ENCODE measurements at regions not wholly inside any gene's neighbourhood (a gene's known extent, or its start where the extent isn't known, plus 50 kb on each side); places are given as distances from the start of the nearest gene placed in this dataset.

- H3K4me3 ChIP-seq (ENCODE audit: control insufficient read depth, low read depth, low read length): no peak overlapping the region
- DNase-seq (ENCODE audit: low read depth): no peak
- TF ChIP-seq, protein P1, sequence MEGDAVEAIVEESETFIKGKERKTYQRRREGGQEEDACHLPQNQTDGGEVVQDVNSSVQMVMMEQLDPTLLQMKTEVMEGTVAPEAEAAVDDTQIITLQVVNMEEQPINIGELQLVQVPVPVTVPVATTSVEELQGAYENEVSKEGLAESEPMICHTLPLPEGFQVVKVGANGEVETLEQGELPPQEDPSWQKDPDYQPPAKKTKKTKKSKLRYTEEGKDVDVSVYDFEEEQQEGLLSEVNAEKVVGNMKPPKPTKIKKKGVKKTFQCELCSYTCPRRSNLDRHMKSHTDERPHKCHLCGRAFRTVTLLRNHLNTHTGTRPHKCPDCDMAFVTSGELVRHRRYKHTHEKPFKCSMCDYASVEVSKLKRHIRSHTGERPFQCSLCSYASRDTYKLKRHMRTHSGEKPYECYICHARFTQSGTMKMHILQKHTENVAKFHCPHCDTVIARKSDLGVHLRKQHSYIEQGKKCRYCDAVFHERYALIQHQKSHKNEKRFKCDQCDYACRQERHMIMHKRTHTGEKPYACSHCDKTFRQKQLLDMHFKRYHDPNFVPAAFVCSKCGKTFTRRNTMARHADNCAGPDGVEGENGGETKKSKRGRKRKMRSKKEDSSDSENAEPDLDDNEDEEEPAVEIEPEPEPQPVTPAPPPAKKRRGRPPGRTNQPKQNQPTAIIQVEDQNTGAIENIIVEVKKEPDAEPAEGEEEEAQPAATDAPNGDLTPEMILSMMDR (IDR thresholded peaks at IDR 0.05; ENCODE audit: control insufficient read depth, insufficient read depth, low read depth, low read length, missing control alignments): no peak
Measured at GRCh38 chrX:115499112-115499805, 61.7 kb upstream of the PLS3 start.

- TF ChIP-seq, protein P1 (IDR thresholded peaks at IDR 0.05; ENCODE audit: control insufficient read depth, insufficient read depth, low read depth, low read length, missing control alignments): no peak
- DNase-seq (ENCODE audit: low read depth): no peak
- H3K4me3 ChIP-seq (ENCODE audit: control insufficient read depth, low read depth, low read length): no peak overlapping the region
Measured at GRCh38 chrX:115503099-115503498, 57.9 kb upstream of the PLS3 start.

DNA sequence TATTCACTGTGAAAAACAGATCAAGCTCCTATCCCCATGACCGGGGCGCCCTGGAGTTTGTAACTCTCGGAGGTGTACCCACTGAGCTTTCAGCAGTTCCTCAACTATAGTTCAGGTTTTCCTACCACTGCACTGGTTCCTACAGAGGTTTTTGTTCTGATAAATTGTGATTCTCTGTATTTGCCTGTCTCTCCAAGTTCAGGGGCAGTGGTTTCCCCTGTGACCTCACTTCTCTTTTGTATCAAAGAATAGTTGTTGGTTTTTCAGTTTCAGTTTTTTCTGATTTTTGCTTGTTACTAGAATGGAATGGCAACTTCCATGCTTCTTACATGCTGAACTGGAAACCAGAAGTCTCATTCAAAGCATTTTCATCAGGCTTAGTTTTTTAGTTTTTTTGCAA lies 56.8 kb upstream of the PLS3 start:
- DNase-seq (ENCODE audit: low read depth): no peak
- no peak overlapping the region for H3K4me3 ChIP-seq (ENCODE audit: control insufficient read depth, low read depth, low read length)
- TF ChIP-seq, protein P1 (IDR thresholded peaks at IDR 0.05; ENCODE audit: control insufficient read depth, insufficient read depth, low read depth, low read length, missing control alignments): no peak

Data from AG09309 (cell line).